ENCODE measurements at regions not wholly inside any gene's neighbourhood (a gene's known extent, or its start where the extent isn't known, plus 50 kb on each side); places are given as distances from the start of the nearest gene placed in this dataset.

GRCh38 chr21:35340273-35340672 lies 291.2 kb upstream of the RUNX1 start:
- TF ChIP-seq, protein P1, sequence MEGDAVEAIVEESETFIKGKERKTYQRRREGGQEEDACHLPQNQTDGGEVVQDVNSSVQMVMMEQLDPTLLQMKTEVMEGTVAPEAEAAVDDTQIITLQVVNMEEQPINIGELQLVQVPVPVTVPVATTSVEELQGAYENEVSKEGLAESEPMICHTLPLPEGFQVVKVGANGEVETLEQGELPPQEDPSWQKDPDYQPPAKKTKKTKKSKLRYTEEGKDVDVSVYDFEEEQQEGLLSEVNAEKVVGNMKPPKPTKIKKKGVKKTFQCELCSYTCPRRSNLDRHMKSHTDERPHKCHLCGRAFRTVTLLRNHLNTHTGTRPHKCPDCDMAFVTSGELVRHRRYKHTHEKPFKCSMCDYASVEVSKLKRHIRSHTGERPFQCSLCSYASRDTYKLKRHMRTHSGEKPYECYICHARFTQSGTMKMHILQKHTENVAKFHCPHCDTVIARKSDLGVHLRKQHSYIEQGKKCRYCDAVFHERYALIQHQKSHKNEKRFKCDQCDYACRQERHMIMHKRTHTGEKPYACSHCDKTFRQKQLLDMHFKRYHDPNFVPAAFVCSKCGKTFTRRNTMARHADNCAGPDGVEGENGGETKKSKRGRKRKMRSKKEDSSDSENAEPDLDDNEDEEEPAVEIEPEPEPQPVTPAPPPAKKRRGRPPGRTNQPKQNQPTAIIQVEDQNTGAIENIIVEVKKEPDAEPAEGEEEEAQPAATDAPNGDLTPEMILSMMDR (IDR thresholded peaks at IDR 0.05; ENCODE audit: partially characterized antibody, unreplicated experiment) = no peak
- H3K27ac Mint-ChIP-seq (ENCODE audit: unreplicated experiment) = no peak overlapping the region
- no peak overlapping the region for H3K4me3 Mint-ChIP-seq (ENCODE audit: unreplicated experiment)
- H3K27me3 Mint-ChIP-seq (ENCODE audit: unreplicated experiment) = no peaks in the 10 kb centered on the region
- peaks cover 4% of the 10 kb centered on the region for H3K9me3 Mint-ChIP-seq (ENCODE audit: unreplicated experiment)
- peaks cover 5% of the 10 kb centered on the region for H3K36me3 Mint-ChIP-seq (ENCODE audit: unreplicated experiment)
- DNase-seq = no peak
- H3K4me1 Mint-ChIP-seq (ENCODE audit: low read depth, unreplicated experiment) = no peaks in the 10 kb centered on the region

GRCh38 chr21:35338881-35339632 lies 290.0 kb upstream of the RUNX1 start:
- no peak for DNase-seq
- Mint-ChIP-seq H3K9me3 (ENCODE audit: unreplicated experiment) (no peaks in the 10 kb centered on the region), H3K27me3 (ENCODE audit: unreplicated experiment) (no peaks in the 10 kb centered on the region), H3K4me1 (ENCODE audit: low read depth, unreplicated experiment) (no peaks in the 10 kb centered on the region), H3K27ac (ENCODE audit: unreplicated experiment) (no peak overlapping the region), H3K36me3 (ENCODE audit: unreplicated experiment) (peaks cover 5% of the 10 kb centered on the region), H3K4me3 (ENCODE audit: unreplicated experiment) (no peak overlapping the region)
- TF ChIP-seq, protein P1 (IDR thresholded peaks at IDR 0.05; ENCODE audit: partially characterized antibody, unreplicated experiment) = no peak

DNA sequence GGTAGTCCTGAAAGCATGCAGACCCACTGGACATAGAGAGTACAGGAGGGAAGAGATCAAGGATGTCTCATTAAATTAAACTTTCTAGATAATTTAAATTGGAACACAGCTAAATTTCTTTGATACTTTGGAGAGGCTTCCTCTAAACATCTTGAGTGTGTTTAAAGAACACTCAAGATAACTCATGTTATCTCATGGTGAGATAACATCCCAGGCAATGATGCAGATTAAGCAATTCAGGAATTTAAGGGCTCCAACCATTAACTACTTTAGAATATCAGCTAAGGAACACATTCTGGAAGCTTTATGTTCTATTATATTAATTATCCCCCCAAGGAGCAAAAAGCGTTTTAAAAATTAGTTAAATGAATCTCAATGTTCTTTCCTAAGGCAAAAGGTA lies 289.2 kb upstream of the RUNX1 start:
- Mint-ChIP-seq H3K27me3 (ENCODE audit: unreplicated experiment) (no peaks in the 10 kb centered on the region), H3K27ac (ENCODE audit: unreplicated experiment) (no peak overlapping the region), H3K9me3 (ENCODE audit: unreplicated experiment) (no peaks in the 10 kb centered on the region), H3K36me3 (ENCODE audit: unreplicated experiment) (peaks cover 5% of the 10 kb centered on the region), H3K4me1 (ENCODE audit: low read depth, unreplicated experiment) (no peaks in the 10 kb centered on the region), H3K4me3 (ENCODE audit: unreplicated experiment) (no peak overlapping the region)
- TF ChIP-seq, protein P1 (IDR thresholded peaks at IDR 0.05; ENCODE audit: partially characterized antibody, unreplicated experiment) = no peak
- no peak for DNase-seq

DNA sequence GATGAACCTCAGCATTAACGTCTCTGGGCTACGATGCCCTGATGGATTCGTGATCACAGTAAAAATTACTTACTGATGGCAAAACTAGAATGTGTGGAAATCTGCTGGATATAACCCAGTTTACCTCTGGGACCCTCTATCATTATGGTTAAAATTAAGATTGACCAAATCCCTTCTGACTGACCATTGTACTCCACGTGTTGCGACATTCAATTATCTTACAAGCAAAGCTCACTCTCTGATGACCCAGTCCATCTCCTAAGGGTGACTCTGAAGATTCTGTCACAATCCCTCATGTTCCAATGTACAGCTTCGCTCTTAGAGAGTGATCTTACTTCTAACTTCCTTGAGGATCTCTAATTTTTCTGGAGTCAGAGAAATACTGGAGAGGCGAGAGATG lies 288.5 kb upstream of the RUNX1 start:
- no peak for DNase-seq
- H3K4me3 Mint-ChIP-seq (ENCODE audit: unreplicated experiment) = no peak overlapping the region
- TF ChIP-seq, protein P1 (IDR thresholded peaks at IDR 0.05; ENCODE audit: partially characterized antibody, unreplicated experiment) = no peak
- no peaks in the 10 kb centered on the region for H3K9me3 Mint-ChIP-seq (ENCODE audit: unreplicated experiment)
- no peaks in the 10 kb centered on the region for H3K4me1 Mint-ChIP-seq (ENCODE audit: low read depth, unreplicated experiment)
- H3K36me3 Mint-ChIP-seq (ENCODE audit: unreplicated experiment) = peaks cover 5% of the 10 kb centered on the region
- no peak overlapping the region for H3K27ac Mint-ChIP-seq (ENCODE audit: unreplicated experiment)
- no peaks in the 10 kb centered on the region for H3K27me3 Mint-ChIP-seq (ENCODE audit: unreplicated experiment)

GRCh38 chr21:35336534-35336933 lies 287.4 kb upstream of the RUNX1 start:
- Mint-ChIP-seq H3K4me1 (ENCODE audit: low read depth, unreplicated experiment) (no peaks in the 10 kb centered on the region), H3K4me3 (ENCODE audit: unreplicated experiment) (no peak overlapping the region), H3K27me3 (ENCODE audit: unreplicated experiment) (no peaks in the 10 kb centered on the region), H3K9me3 (ENCODE audit: unreplicated experiment) (no peaks in the 10 kb centered on the region), H3K27ac (ENCODE audit: unreplicated experiment) (no peak overlapping the region), H3K36me3 (ENCODE audit: unreplicated experiment) (peaks cover 5% of the 10 kb centered on the region)
- TF ChIP-seq, protein P1 (IDR thresholded peaks at IDR 0.05; ENCODE audit: partially characterized antibody, unreplicated experiment) = no peak
- no peak for DNase-seq
